ENCODE measurements at regions not wholly inside any gene's neighbourhood (a gene's known extent, or its start where the extent isn't known, plus 50 kb on each side); places are given as distances from the start of the nearest gene placed in this dataset.

GRCh38 chr6:11419763-11420453 lies 117.6 kb upstream of the TMEM170B start:
- ChIA-PET POLR2A (interaction anchor here (1.3 kb wide), 1 partner anchor 9 kb away, joined by 7 read pairs; no protein-coding TSS in a partner anchor), CTCF (interaction anchor here (1.1 kb wide), 1 partner anchor 17 kb away, joined by 3 read pairs; no protein-coding TSS in a partner anchor), SMC1A (ENCODE audit: uncharacterized antibody, unreplicated experiment) (interaction anchor here (0.6 to 2.2 kb wide), 5 partner anchors 11 to 40 kb away, joined by 3 to 7 read pairs (median 3); no protein-coding TSS in a partner anchor), RAD21 (ENCODE audit: unreplicated experiment) (interaction anchor here (0.5 kb wide), 1 partner anchor 65 kb away, joined by 3 read pairs; no protein-coding TSS in a partner anchor)
- no peaks in the 10 kb centered on the region for H3K27me3 ChIP-seq (replicated peaks in 1 of 2; ENCODE audit: control insufficient read depth in 2 of 2, insufficient read depth in 2 of 2, low read length in 1 of 2)
- no peak overlapping the region for H2AFZ ChIP-seq (ENCODE audit: control insufficient read depth, low read depth, low read length)
- intact Hi-C loops (cut with micrococcal nuclease; ENCODE audit: unreplicated experiment) (no loop called here), in situ Hi-C loops (cut with MboI) (no loop called here)
- H3K4me3 ChIP-seq: no peak overlapping the region
- peaks cover 3% of the 10 kb centered on the region; the same call in 1 of the 2 replicates for H3K4me1 ChIP-seq (ENCODE audit: control insufficient read depth, insufficient read depth, low read length)
- TF ChIP-seq TAF1 (IDR thresholded peaks at IDR 0.05; ENCODE audit: borderline replicate concordance, low read depth, low read length) (no peak), STAT3 (IDR thresholded peaks at IDR 0.05; ENCODE audit: low read depth, low read length) (no peak), FOS (IDR thresholded peaks at IDR 0.05; ENCODE audit: borderline replicate concordance, extremely low read depth, insufficient read length) (no peak), SIX5 (IDR thresholded peaks at IDR 0.05; ENCODE audit: low read depth, low read length, severe bottlenecking) (no peak), EED (IDR thresholded peaks at IDR 0.05; ENCODE audit: low read depth) (no peak), RELA (IDR thresholded peaks at IDR 0.05; ENCODE audit: borderline replicate concordance, partially characterized antibody) (no peak), SMC3 (IDR thresholded peaks at IDR 0.05; ENCODE audit: borderline replicate concordance, low read length) (no peak), ZNF622 (IDR thresholded peaks at IDR 0.05) (no peak), NFYB (IDR thresholded peaks at IDR 0.05; ENCODE audit: insufficient read depth, low read depth, low read length) (no peak), RFX5 (IDR thresholded peaks at IDR 0.05; ENCODE audit: low read depth, low read length) (no peak), HDAC2 (IDR thresholded peaks at IDR 0.05) (no peak), BACH1 (IDR thresholded peaks at IDR 0.05; ENCODE audit: borderline replicate concordance) (no peak), ATF3 (IDR thresholded peaks at IDR 0.05; ENCODE audit: borderline replicate concordance, extremely low read depth, low read depth, low read length) (no peak), YY1 (IDR thresholded peaks at IDR 0.05; ENCODE audit: low read depth, low read length) (no peak)
- FAIRE-seq: no peak
- no peak overlapping the region for H3K27ac ChIP-seq (ENCODE audit: control insufficient read depth, insufficient read depth)
- no peaks in the 10 kb centered on the region for H3K36me3 ChIP-seq (ENCODE audit: control insufficient read depth in 2 of 2, insufficient read depth in 2 of 2, low read length in 1 of 2)
- ATAC-seq: no peak
- no peaks in the 10 kb centered on the region for H4K20me1 ChIP-seq (ENCODE audit: control insufficient read depth, insufficient read depth)
- H3K9me3 ChIP-seq (replicated peaks; ENCODE audit: control insufficient read depth, insufficient read depth, low read length): peaks cover 5% of the 10 kb centered on the region
- BruUV-seq (replicated peaks): no TSS peak
- no peaks in the 10 kb centered on the region for H3K79me2 ChIP-seq (ENCODE audit: control insufficient read depth, insufficient read depth, low read length)
- no peak overlapping the region for H3K9ac ChIP-seq (ENCODE audit: control insufficient read depth, insufficient read depth, low read length)
- no peak overlapping the region for H3K4me2 ChIP-seq (ENCODE audit: control insufficient read depth, insufficient read depth)
- no peak for DNase-seq (ENCODE audit: low read depth, low spot score)

Data from GM12878 (cell line).